Adrenal gland (tissue), 9 donors: ENCODE measurements at regions not wholly inside any gene's neighbourhood (a gene's known extent, or its start where the extent isn't known, plus 50 kb on each side); places are given as distances from the start of the nearest gene placed in this dataset.

Source experiments
- DNase-seq, 7 donors: peaks; one replicate each; pipeline ENCODE4 v3.0.0-alpha.2; 2019 to 2020
- H3K27ac ChIP-seq, 5 donors: fragments of 200-600 bp; sonication (generic) in 4 of 5; 1 replicate in 3 of 5; 2 replicates in 2 of 5; pipeline versions ENCODE4 v1.5.1 to v1.8.0; 2016 to 2020; ENCODE audit warnings: mild to moderate bottlenecking in 1 of 5
- H3K27me3 ChIP-seq: fragments of 200-600 bp; 2 replicates; pipeline ENCODE4 v1.8.0; 2021
- H3K36me3 ChIP-seq, 2 donors: fragments of 200-600 bp; replicated peaks in 1 of 2; 1 replicate in 1 of 2; 2 replicates in 1 of 2; pipeline versions ENCODE4 v1.5.1 to v1.8.0; 2018 to 2022
- H3K4me1 ChIP-seq, 2 donors: fragments of 200-600 bp; replicated peaks in 1 of 2; 1 replicate in 1 of 2; 2 replicates in 1 of 2; pipeline versions ENCODE4 v1.5.1 to v1.8.0; 2018 to 2021
- H3K4me3 ChIP-seq, 4 donors: fragments of 200-600 bp; sonication (generic) in 3 of 4; one replicate each; pipeline ENCODE4 v1.5.1; 2016 to 2018
- H3K9me3 ChIP-seq, 3 donors: fragments of 200-600 bp; sonication (generic) in 1 of 3; replicated peaks in 1 of 3; 1 replicate in 2 of 3; 2 replicates in 1 of 3; pipeline versions ENCODE4 v1.5.1 to v1.8.0; 2016 to 2021
- CTCF ChIP-seq, 6 experiments: fragments of 450-650 bp in 4 of 6; fragments of 200-600 bp in 2 of 6; sonication (generic) in 1 of 6; IDR thresholded peaks; 1 replicate in 5 of 6; 2 replicates in 1 of 6; pipeline versions ENCODE4 v1.5.1 to v1.8.0; 2016 to 2021; ENCODE audit warnings: antibody characterized with exemption in 6 of 6, mild to moderate bottlenecking in 2 of 6, moderate library complexity in 1 of 6
- POLR2A ChIP-seq, 2 donors: fragments of 450-650 bp; IDR thresholded peaks; one replicate each; pipeline ENCODE4 v1.6.1; 2017; ENCODE audit warnings: antibody characterized with exemption in 2 of 2, mild to moderate bottlenecking in 2 of 2, moderate library complexity in 1 of 2
- WGBS, 4 donors: extraction: QIAGEN DNeasy Blood & Tissue Kit in 2 of 4; methylation state at CpG; one replicate each; pipeline versions ENCODE4 v1.1.5 to v1.1.7; 2013 to 2017; 5-methylcytosine and 5-hydroxymethylcytosine counted together
- intact Hi-C, 2 donors: fragments of 100-400 bp; cut with DNase I; formaldehyde crosslinking; loops; one replicate each; pipeline versions ENCODE4 v1.14.1 to v1.15.0; 2022 to 2023
- donor health status: healthy with polysubstance abuse.
- donor health status: Bipolar disorder and iron deficiency.
- donor health status: DM: yes; HTN: yes; CAD: no.
- donor health status: DM: no; HTN: no; CAD: no.
- donor health status: DM: no; HTN: no; CAD: no.

- no peak for DNase-seq
Measured at GRCh38 chr20:52270696-52271095, 79.1 kb upstream of the ZFP64 start.

GRCh38 chr20:52270001-52270606, 78.5 kb upstream of the ZFP64 start:
- Histone ChIP-seq H3K27ac (no peak overlapping the region), H3K27me3 (no peaks in the 10 kb centered on the region), H3K9me3 (no peaks in the 10 kb centered on the region), H3K4me3 (no peak overlapping the region), H3K36me3 (no peaks in the 10 kb centered on the region), H3K4me1 (no peaks in the 10 kb centered on the region)
- WGBS, 4 donors, result 79 to 87% (median 85%) methylated on average over 4 of the region's 4 CpGs
- TF ChIP-seq POLR2A (IDR thresholded peaks at IDR 0.05), result no peak
- no peak for TF ChIP-seq CTCF (IDR thresholded peaks at IDR 0.05)
- intact Hi-C loops, result no loop called here
- DNase-seq, result no peak

More at GRCh38 chr20:52270696-52271095, 79.1 kb upstream of the ZFP64 start:
- Histone ChIP-seq H3K4me1 (no peaks in the 10 kb centered on the region), H3K4me3 (no peak overlapping the region), H3K36me3 (no peaks in the 10 kb centered on the region), H3K9me3 (no peaks in the 10 kb centered on the region), H3K27ac (no peak overlapping the region), H3K27me3 (no peaks in the 10 kb centered on the region)
- TF ChIP-seq CTCF (IDR thresholded peaks at IDR 0.05) (no peak), POLR2A (IDR thresholded peaks at IDR 0.05) (no peak)
- intact Hi-C loops, result no loop called here
- 67 to 81% (median 70%) methylated on average over 4 of the region's 4 CpGs for WGBS, 4 donors

- intact Hi-C loops, result no loop called here
- no peak for TF ChIP-seq CTCF (IDR thresholded peaks at IDR 0.05)
- TF ChIP-seq POLR2A (IDR thresholded peaks at IDR 0.05), result no peak
- 68 to 74% (median 71%) methylated on average over 7 of the region's 7 CpGs for WGBS, 4 donors
- no peak overlapping the region for H3K27ac ChIP-seq
- DNase-seq, result no peak
- H3K4me1 ChIP-seq, result no peaks in the 10 kb centered on the region
- H3K9me3 ChIP-seq, result no peaks in the 10 kb centered on the region
- no peak overlapping the region for H3K4me3 ChIP-seq
- no peaks in the 10 kb centered on the region for H3K27me3 ChIP-seq
- no peaks in the 10 kb centered on the region for H3K36me3 ChIP-seq
Measured at GRCh38 chr20:52269321-52269720, 77.7 kb upstream of the ZFP64 start.

DNA sequence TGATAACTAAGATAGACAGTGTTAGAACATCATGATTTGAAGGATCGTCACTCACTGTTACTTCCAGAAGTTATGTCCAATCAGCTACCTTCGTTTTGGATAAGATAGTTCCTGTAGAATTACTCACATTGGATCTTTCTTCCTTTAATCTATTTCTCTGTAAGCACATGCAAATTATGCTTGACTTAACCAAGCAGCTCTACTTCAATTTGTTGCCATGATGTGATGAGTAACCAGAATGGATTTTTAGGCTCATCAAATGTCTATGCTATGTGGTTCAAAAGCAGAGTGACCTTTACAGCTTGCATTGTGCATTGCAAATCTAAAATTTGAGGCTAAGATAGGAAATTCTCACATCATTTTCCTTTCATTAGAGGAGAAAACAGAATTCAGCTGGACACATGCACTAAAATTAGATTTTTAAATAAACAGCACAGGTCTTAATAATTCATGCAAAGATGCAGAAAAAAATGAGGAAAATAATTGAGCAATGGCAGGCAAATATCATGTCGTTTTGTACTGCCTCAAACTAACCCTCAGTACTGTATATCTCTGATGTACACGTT, 76.7 kb upstream of the ZFP64 start:
- Histone ChIP-seq H3K36me3 (no peaks in the 10 kb centered on the region), H3K4me3 (no peak overlapping the region), H3K27me3 (no peaks in the 10 kb centered on the region), H3K9me3 (no peaks in the 10 kb centered on the region), H3K27ac (no peak overlapping the region), H3K4me1 (no peaks in the 10 kb centered on the region)
- whole genome bisulfite sequencing, 4 donors, result 63 to 72% (median 68%) methylated on average over 4 of the region's 4 CpGs
- no peak for DNase-seq
- intact Hi-C loops, result no loop called here
- TF ChIP-seq POLR2A (IDR thresholded peaks at IDR 0.05), result no peak
- TF ChIP-seq CTCF (IDR thresholded peaks at IDR 0.05), result no peak
